Neural cell (in vitro differentiated cells): ENCODE measurements at regions not wholly inside any gene's neighbourhood (a gene's known extent, or its start where the extent isn't known, plus 50 kb on each side); places are given as distances from the start of the nearest gene placed in this dataset.

ENCODE experiments used
- SMC3 ChIP-seq: fragments of 450-650 bp; conservative IDR thresholded peaks from 2 replicates; pipeline ENCODE4 v1.6.1; 2014; ENCODE audit warnings: antibody characterized with exemption, mild to moderate bottlenecking, moderate library complexity; ENCODE audit not compliant: poor library complexity
- TF ChIP-seq, protein P1 (sequence below): fragments of 450-650 bp; IDR thresholded peaks from 2 replicates; pipeline ENCODE4 v1.5.1; 2014; ENCODE audit warnings: antibody characterized with exemption, mild to moderate bottlenecking, moderate library complexity; ENCODE audit not compliant: poor library complexity, severe bottlenecking

DNA sequence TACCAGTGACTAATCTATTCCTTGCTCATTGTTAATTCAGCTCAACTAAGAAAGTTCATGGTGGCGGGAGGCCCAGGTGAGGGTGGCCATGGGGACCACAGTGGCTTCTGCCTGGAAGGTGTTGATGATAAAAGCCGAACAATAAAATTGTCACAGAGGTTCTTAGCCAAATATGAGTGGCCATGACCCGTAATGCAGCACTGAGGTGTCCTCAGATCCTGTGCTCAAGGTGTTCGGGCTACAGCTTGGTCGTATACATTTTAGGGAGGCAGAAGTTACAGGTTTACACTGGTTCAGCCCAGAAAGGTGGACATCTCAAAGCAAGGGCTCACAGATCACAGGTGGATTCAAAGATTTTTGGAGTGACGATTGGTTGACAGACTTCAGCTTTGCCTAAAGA, 98.5 kb upstream of the SNTG2 start:
- TF ChIP-seq, protein P1, sequence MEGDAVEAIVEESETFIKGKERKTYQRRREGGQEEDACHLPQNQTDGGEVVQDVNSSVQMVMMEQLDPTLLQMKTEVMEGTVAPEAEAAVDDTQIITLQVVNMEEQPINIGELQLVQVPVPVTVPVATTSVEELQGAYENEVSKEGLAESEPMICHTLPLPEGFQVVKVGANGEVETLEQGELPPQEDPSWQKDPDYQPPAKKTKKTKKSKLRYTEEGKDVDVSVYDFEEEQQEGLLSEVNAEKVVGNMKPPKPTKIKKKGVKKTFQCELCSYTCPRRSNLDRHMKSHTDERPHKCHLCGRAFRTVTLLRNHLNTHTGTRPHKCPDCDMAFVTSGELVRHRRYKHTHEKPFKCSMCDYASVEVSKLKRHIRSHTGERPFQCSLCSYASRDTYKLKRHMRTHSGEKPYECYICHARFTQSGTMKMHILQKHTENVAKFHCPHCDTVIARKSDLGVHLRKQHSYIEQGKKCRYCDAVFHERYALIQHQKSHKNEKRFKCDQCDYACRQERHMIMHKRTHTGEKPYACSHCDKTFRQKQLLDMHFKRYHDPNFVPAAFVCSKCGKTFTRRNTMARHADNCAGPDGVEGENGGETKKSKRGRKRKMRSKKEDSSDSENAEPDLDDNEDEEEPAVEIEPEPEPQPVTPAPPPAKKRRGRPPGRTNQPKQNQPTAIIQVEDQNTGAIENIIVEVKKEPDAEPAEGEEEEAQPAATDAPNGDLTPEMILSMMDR = no peak
- no peak for TF ChIP-seq SMC3
